IMR-90 (cell line): ENCODE measurements at regions not wholly inside any gene's neighbourhood (a gene's known extent, or its start where the extent isn't known, plus 50 kb on each side); places are given as distances from the start of the nearest gene placed in this dataset.

ENCODE experiments used
- CHD1 ChIP-seq: IDR thresholded peaks from 2 replicates; pipeline ENCODE4 v1.6.1; 2012; ENCODE audit warnings: low read depth, low read length, improper control_type of control experiment
- FOS ChIP-seq: fragments of 150-350 bp; IDR thresholded peaks from 2 replicates; pipeline ENCODE4 v1.6.1; 2016; ENCODE audit warnings: low read depth, low read length
- POLR2A ChIP-seq: IDR thresholded peaks from 2 replicates; pipeline ENCODE4 v1.6.1; 2012; ENCODE audit warnings: mild to moderate bottlenecking, low read depth, low read length
- RAD21 ChIP-seq: IDR thresholded peaks from 2 replicates; pipeline ENCODE4 v1.6.1; 2012; ENCODE audit warnings: low read length, improper control_type of control experiment
- USF2 ChIP-seq: fragments of 150-350 bp; IDR thresholded peaks from 2 replicates; pipeline ENCODE4 v1.6.1; 2017; ENCODE audit warnings: mild to moderate bottlenecking, antibody characterized with exemption, low read length, low read depth
- TF ChIP-seq, protein P1 (sequence below): conservative IDR thresholded peaks from 2 replicates; pipeline ENCODE4 v1.5.1; 2012; ENCODE audit warnings: mild to moderate bottlenecking, low read depth, low read length, improper control_type of control experiment

GRCh38 chr21:17901458-17902079 lies 82.4 kb upstream of the C21orf91 start:
- TF ChIP-seq, protein P1, sequence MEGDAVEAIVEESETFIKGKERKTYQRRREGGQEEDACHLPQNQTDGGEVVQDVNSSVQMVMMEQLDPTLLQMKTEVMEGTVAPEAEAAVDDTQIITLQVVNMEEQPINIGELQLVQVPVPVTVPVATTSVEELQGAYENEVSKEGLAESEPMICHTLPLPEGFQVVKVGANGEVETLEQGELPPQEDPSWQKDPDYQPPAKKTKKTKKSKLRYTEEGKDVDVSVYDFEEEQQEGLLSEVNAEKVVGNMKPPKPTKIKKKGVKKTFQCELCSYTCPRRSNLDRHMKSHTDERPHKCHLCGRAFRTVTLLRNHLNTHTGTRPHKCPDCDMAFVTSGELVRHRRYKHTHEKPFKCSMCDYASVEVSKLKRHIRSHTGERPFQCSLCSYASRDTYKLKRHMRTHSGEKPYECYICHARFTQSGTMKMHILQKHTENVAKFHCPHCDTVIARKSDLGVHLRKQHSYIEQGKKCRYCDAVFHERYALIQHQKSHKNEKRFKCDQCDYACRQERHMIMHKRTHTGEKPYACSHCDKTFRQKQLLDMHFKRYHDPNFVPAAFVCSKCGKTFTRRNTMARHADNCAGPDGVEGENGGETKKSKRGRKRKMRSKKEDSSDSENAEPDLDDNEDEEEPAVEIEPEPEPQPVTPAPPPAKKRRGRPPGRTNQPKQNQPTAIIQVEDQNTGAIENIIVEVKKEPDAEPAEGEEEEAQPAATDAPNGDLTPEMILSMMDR: no peak
- TF ChIP-seq POLR2A (no peak), FOS (no peak), CHD1 (no peak), RAD21 (no peak), USF2 (no peak)
